Calu3 (cell line): ENCODE measurements at regions not wholly inside any gene's neighbourhood (a gene's known extent, or its start where the extent isn't known, plus 50 kb on each side); places are given as distances from the start of the nearest gene placed in this dataset.

Source experiments
- BruUV-seq: library from RNA; stranded (reverse); fragments of 400-500 nt; replicated peaks from 2 replicates; lab custom pipeline; 2021; lab: Mats Ljungman, UMichigan
- CTCF ChIA-PET: fragments of 300-600 bp; sonication (Branson Sonifier 250); formaldehyde crosslinking; loops from one replicate; lab custom pipeline; 2022; ENCODE audit warnings: antibody characterized with exemption; lab: Charles Lee
- DNase-seq: peaks from one replicate; pipeline ENCODE4 v3.0.0; 2022
- H3K27ac Mint-ChIP-seq: one replicate; pipeline ENCODE4 v1.8.0; 2022; ENCODE audit warnings: mixed read lengths; ENCODE audit not compliant: unreplicated experiment
- H3K27me3 Mint-ChIP-seq: one replicate; pipeline ENCODE4 v1.8.0; 2022; ENCODE audit warnings: mixed read lengths; ENCODE audit not compliant: unreplicated experiment
- H3K36me3 Mint-ChIP-seq: one replicate; pipeline ENCODE4 v1.8.0; 2022; ENCODE audit warnings: mild to moderate bottlenecking, moderate library complexity, mixed read lengths; ENCODE audit not compliant: insufficient read depth, unreplicated experiment
- H3K4me1 Mint-ChIP-seq: one replicate; pipeline ENCODE4 v1.8.0; 2022; ENCODE audit warnings: mild to moderate bottlenecking, low read depth, mixed read lengths; ENCODE audit not compliant: unreplicated experiment
- H3K4me3 Mint-ChIP-seq: one replicate; pipeline ENCODE4 v1.8.0; 2022; ENCODE audit warnings: mild to moderate bottlenecking, low read depth, moderate library complexity, mixed read lengths; ENCODE audit not compliant: unreplicated experiment
- H3K9me3 Mint-ChIP-seq: one replicate; pipeline ENCODE4 v1.8.0; 2022; ENCODE audit warnings: low read depth, mixed read lengths; ENCODE audit not compliant: unreplicated experiment
- CTCF ChIP-seq: fragments of 200-600 bp; IDR thresholded peaks from one replicate; pipeline ENCODE4 v1.8.0; 2022; ENCODE audit warnings: antibody characterized with exemption; ENCODE audit not compliant: unreplicated experiment
- intact Hi-C: fragments of 100-400 bp; cut with micrococcal nuclease; formaldehyde crosslinking; loops from one replicate; pipeline ENCODE4 v1.10.0; 2022; ENCODE audit not compliant: unreplicated experiment

GRCh38 chr2:228699400-228699799, 517.9 kb upstream of the SPHKAP start:
- Mint-ChIP-seq H3K27me3 (no peaks in the 10 kb centered on the region), H3K27ac (no peak overlapping the region), H3K36me3 (no peaks in the 10 kb centered on the region), H3K4me1 (no peaks in the 10 kb centered on the region), H3K4me3 (no peak overlapping the region), H3K9me3 (no peaks in the 10 kb centered on the region)
- TF ChIP-seq CTCF: no peak
- BruUV-seq: no TSS peak
- CTCF ChIA-PET: no interaction called here
- DNase-seq: no peak
- intact Hi-C loops: no loop called here

- H3K4me1 Mint-ChIP-seq: no peaks in the 10 kb centered on the region
- H3K9me3 Mint-ChIP-seq: no peaks in the 10 kb centered on the region
- no TSS peak for BruUV-seq
- TF ChIP-seq CTCF: no peak
- no peaks in the 10 kb centered on the region for H3K27me3 Mint-ChIP-seq
- no peak overlapping the region for H3K27ac Mint-ChIP-seq
- no peak overlapping the region for H3K4me3 Mint-ChIP-seq
- CTCF ChIA-PET: no interaction called here
- DNase-seq: no peak
- intact Hi-C loops: no loop called here
- no peaks in the 10 kb centered on the region for H3K36me3 Mint-ChIP-seq
Observed at GRCh38 chr2:228698963-228699362, 517.5 kb upstream of the SPHKAP start.

- no TSS peak for BruUV-seq
- Mint-ChIP-seq H3K4me3 (no peak overlapping the region), H3K36me3 (no peaks in the 10 kb centered on the region), H3K27me3 (no peaks in the 10 kb centered on the region), H3K4me1 (no peaks in the 10 kb centered on the region), H3K27ac (no peak overlapping the region), H3K9me3 (no peaks in the 10 kb centered on the region)
- no peak for DNase-seq
- CTCF ChIA-PET: interaction anchor here (0.7 kb wide), 1 partner anchor 1196 kb away, joined by 3 read pairs; no protein-coding TSS in a partner anchor
- TF ChIP-seq CTCF: no peak
- intact Hi-C loops: no loop called here
Observed at GRCh38 chr2:228697456-228697855, 516.0 kb upstream of the SPHKAP start.

DNA sequence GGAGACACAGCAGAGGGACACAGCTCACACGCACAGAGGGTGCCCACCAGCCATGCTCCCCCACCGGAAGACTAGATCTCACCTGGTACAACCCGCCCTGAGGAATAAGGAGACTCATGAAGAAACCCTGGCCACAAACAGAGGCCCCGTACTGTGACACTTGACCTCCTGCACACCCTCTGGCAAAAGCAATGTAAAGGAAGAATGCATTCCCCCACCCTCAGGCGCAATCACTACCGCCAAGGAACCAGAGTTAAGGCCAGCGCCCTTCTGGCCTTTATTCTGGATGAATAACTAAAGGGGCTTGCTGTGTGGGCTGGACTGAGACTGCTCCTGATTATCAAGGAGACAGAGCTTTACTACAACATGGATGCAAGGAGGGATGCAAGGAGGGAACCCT, 509.2 kb upstream of the SPHKAP start:
- H3K4me1 Mint-ChIP-seq: no peaks in the 10 kb centered on the region
- CTCF ChIA-PET: no interaction called here
- H3K9me3 Mint-ChIP-seq: no peaks in the 10 kb centered on the region
- no peak overlapping the region for H3K4me3 Mint-ChIP-seq
- intact Hi-C loops: no loop called here
- no peak overlapping the region for H3K27ac Mint-ChIP-seq
- no peak for DNase-seq
- H3K27me3 Mint-ChIP-seq: peaks cover 14% of the 10 kb centered on the region
- BruUV-seq: no TSS peak
- no peak for TF ChIP-seq CTCF
- no peaks in the 10 kb centered on the region for H3K36me3 Mint-ChIP-seq
